Small intestine (tissue), 7 donors: ENCODE measurements at regions not wholly inside any gene's neighbourhood (a gene's known extent, or its start where the extent isn't known, plus 50 kb on each side); places are given as distances from the start of the nearest gene placed in this dataset.

Experiments
- DNase-seq, 2 donors: peaks; one replicate each; pipeline versions ENCODE4 v3.0.0 to v3.0.0-alpha.2; 2013
- FAIRE-seq: peaks from 2 replicates; lab custom pipeline; 2012; peaks lifted over from hg19 to GRCh38; lab: Jason Lieb, UNC
- H3K27ac ChIP-seq, 3 donors: one replicate each; pipeline ENCODE4 v1.5.1; 2013; ENCODE audit warnings: low read length in 2 of 3, mild to moderate bottlenecking in 2 of 3, control low read depth in 1 of 3, inconsistent platforms in 1 of 3, low read depth in 1 of 3, moderate library complexity in 1 of 3
- H3K27me3 ChIP-seq, 3 donors: one replicate each; pipeline ENCODE4 v1.6.1; 2013; ENCODE audit warnings: low read length in 3 of 3, inconsistent platforms in 1 of 3; ENCODE audit not compliant: control insufficient read depth in 3 of 3, insufficient read depth in 3 of 3
- H3K36me3 ChIP-seq, 3 donors: one replicate each; pipeline ENCODE4 v1.6.1; 2013; ENCODE audit warnings: low read length in 3 of 3, inconsistent platforms in 1 of 3, low read depth in 1 of 3, mild to moderate bottlenecking in 1 of 3, moderate library complexity in 1 of 3; ENCODE audit not compliant: control insufficient read depth in 3 of 3, insufficient read depth in 2 of 3
- H3K4me1 ChIP-seq, 3 donors: one replicate each; pipeline ENCODE4 v1.6.1; 2013; ENCODE audit warnings: low read length in 2 of 3, inconsistent platforms in 1 of 3, low read depth in 1 of 3, mild to moderate bottlenecking in 1 of 3, moderate library complexity in 1 of 3; ENCODE audit not compliant: control insufficient read depth in 3 of 3, insufficient read depth in 2 of 3
- H3K4me3 ChIP-seq, 3 donors: one replicate each; pipeline ENCODE4 v1.5.1; 2013; ENCODE audit warnings: low read length in 3 of 3, control low read depth in 1 of 3, inconsistent platforms in 1 of 3, low read depth in 1 of 3, mild to moderate bottlenecking in 1 of 3, moderate library complexity in 1 of 3
- H3K9me3 ChIP-seq, 2 donors: one replicate each; pipeline ENCODE4 v1.6.1; 2013; ENCODE audit warnings: low read depth in 1 of 2, low read length in 1 of 2; ENCODE audit not compliant: control insufficient read depth in 2 of 2, insufficient read depth in 1 of 2
- WGBS, 3 donors: extraction: QIAGEN DNeasy Blood & Tissue Kit; methylation state at CpG; one replicate each; pipeline ENCODE4 v1.1.7; 2013; 5-methylcytosine and 5-hydroxymethylcytosine counted together
- donor health status: healthy with polysubstance abuse.
- donor health status: control.
- donor health status: control.
- donor health status: Bipolar disorder and iron deficiency.
- donor health status: healthy.

DNA sequence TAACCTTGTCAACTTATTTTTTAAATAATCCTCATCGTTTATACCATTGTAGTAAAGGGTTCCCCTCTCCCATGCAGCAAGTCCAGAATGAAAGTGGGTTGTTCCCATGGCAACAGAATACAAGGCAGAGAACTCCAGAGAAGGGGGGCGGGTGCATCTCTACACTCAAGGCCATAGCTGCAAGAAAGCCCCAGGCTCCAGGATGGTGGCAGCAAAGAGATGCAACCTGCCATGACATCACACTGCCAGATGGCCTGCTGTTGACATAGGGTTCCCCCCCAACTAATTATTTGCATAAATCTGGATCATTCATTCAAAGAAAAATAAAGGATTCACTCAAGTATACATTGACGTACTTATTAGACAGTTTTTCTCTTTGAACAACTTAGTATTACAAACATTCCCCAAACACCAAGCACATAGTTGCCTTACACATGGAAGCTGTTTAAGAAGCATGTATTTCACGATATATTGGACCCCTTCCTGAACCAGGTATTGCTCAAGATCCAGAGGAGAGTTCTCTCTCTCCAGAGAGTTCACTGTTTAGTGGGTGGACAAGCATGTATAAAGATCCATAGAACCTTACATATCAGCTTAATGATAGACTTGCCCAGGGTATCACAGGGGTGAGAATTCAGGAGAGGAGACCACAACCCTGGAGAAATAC is 87.4 kb upstream of the KLF7 start:
- Histone ChIP-seq H3K27ac (no peak overlapping the region), H3K9me3 (no peaks in the 10 kb centered on the region), H3K36me3 (no peaks in the 10 kb centered on the region), H3K4me3 (no peak overlapping the region), H3K4me1 (peaks cover 0 to 5% (median 0%) of the 10 kb centered on the region in 3 donors), H3K27me3 (peaks cover 0 to 21% (median 0%) of the 10 kb centered on the region in 3 donors)
- DNase-seq, result no peak
- WGBS, 3 donors, result 68 to 77% (median 76%) methylated on average over 4 of the region's 4 CpGs
- no peak for FAIRE-seq

DNA sequence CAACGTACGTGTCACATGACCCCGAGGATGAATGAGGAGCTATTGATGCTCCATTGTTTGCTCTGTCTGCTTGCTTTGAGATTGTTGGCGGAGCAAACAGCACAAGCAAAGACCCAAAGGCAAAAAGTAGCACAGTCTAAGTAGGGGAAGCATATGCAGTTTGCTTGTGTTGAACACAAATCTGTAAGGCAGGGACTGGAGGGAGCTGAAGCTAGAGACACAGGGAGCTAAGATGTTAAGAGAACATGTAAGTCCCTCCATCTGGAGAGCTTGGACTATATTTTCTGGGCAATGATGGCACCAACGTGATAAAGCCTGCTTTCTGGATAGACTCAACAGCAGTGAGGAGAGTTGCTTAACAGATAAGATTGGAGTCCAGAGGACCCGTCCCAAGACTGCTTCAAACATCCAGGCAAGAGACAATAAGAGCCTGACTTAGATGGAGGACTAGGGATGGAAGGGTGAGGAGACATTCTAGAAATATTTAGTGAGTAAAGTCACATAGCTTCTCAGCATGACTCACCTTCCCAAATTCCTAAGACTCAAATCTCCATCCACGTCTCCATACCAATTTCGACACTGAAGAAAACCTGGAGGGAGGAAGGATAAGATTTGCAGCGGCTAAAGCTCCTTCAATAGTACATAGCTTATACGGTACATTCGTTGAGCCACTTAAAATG is 88.1 kb upstream of the KLF7 start:
- no peak for DNase-seq
- 62 to 74% (median 63%) methylated on average over 11 of the region's 11 CpGs for WGBS, 3 donors
- Histone ChIP-seq H3K36me3 (no peaks in the 10 kb centered on the region), H3K27ac (no peak overlapping the region), H3K4me3 (no peak overlapping the region), H3K4me1 (peaks cover 0 to 5% (median 0%) of the 10 kb centered on the region in 3 donors), H3K27me3 (peaks cover 0 to 23% (median 0%) of the 10 kb centered on the region in 3 donors), H3K9me3 (no peaks in the 10 kb centered on the region)
- no peak for FAIRE-seq

DNA sequence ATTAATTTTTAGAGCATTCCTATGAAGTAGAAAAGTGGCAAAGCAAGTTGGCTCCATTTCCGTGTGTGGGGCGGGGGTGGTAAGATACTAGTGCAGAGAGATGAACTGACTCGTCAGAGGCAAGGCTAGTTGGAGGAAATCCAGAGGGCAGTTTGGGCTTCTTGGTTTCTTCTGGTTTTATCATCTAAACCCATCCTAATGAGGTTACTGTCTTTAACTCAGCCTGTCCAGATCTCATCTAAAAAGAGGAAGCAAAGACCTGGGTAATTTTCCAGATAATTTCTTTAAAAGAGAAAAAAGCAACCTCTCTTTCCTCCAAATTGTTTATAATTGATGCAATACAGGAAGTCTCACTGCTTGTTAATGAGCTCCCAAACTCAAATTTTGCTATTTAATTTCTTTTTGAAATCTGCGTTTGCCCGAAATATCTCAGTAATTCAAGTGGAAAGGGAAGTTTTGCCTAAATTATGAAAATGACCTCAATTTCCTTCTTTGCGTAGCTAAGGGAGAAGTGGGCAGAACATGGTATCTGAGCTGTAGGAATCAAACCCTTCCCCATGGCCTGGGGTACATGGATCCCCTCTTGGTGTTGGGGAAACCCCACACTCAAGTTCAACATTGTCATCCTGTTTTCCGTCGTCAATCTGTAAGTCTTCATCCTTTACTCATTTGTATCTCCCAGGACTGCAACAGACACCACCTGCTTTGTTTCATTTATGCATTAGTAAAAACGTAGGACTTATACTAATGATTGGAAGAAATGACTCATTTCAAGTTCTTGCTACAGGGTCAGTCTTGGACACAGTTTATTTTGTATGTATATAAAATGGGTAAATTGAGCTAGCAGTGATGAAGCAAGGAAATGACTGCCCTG is 89.1 kb upstream of the KLF7 start:
- FAIRE-seq (no peak), DNase-seq (no peak)
- Histone ChIP-seq H3K4me1 (peaks cover 0 to 5% (median 0%) of the 10 kb centered on the region in 3 donors), H3K27me3 (peaks cover 0 to 23% (median 0%) of the 10 kb centered on the region in 3 donors), H3K36me3 (no peaks in the 10 kb centered on the region), H3K27ac (peak overlapping the region in 1 of 3 donors; percentile 77), H3K4me3 (no peak overlapping the region), H3K9me3 (no peaks in the 10 kb centered on the region)
- 43 to 66% (median 60%) methylated on average over 9 of the region's 9 CpGs for WGBS, 3 donors

DNA sequence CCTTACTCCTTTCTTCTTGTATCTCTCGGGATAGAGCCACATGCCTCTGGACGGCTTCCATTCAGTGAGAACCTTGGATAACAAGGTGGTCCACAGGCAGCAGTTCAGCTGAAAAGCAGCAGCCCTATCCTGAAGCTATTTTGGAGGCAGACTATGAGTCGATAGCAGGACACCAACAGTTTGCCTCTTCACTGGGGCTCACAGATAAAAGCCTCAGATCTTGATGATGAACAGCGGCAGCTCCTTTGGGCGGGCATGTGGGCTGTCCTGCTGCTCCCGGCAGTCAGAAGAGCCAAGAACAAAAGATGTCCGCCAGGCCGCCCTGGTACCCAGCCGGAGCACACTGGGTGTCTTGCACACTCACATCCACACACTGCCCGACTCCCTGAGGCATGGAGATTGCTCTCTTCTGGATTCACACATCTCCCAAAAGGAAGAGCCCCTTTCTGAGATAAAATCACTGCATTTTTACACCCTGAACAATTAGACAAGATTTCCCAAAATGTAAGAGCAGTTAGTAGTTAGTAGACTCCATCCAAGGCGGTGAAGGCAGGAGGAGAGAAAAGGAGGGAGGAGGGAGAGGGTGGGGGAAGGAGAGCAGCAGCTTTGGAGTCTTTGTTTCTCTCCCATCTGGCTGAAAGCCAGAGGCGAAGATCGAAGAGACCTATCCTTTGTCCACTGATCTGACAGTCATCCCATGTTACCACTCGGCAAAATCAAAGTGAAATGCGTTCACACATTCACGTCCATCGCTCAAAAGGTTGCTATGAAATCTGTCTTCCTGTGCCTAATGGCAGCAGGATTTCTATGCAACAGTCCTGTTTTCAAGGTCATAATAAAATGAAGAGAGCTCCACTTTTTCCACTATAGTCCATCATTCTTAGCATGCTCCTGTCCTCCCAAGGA is 90.1 kb upstream of the KLF7 start:
- H3K4me1 ChIP-seq, result peaks cover 0 to 5% (median 0%) of the 10 kb centered on the region in 3 donors
- no peak overlapping the region for H3K4me3 ChIP-seq
- no peaks in the 10 kb centered on the region for H3K9me3 ChIP-seq
- H3K27me3 ChIP-seq, result peaks cover 0 to 23% (median 0%) of the 10 kb centered on the region in 3 donors
- no peak for FAIRE-seq
- 87 to 89% (median 87%) methylated on average over 17 of the region's 17 CpGs for WGBS, 3 donors
- H3K36me3 ChIP-seq, result no peaks in the 10 kb centered on the region
- H3K27ac ChIP-seq, result peak overlapping the region in 1 of 3 donors; percentile 24
- no peak for DNase-seq

DNA sequence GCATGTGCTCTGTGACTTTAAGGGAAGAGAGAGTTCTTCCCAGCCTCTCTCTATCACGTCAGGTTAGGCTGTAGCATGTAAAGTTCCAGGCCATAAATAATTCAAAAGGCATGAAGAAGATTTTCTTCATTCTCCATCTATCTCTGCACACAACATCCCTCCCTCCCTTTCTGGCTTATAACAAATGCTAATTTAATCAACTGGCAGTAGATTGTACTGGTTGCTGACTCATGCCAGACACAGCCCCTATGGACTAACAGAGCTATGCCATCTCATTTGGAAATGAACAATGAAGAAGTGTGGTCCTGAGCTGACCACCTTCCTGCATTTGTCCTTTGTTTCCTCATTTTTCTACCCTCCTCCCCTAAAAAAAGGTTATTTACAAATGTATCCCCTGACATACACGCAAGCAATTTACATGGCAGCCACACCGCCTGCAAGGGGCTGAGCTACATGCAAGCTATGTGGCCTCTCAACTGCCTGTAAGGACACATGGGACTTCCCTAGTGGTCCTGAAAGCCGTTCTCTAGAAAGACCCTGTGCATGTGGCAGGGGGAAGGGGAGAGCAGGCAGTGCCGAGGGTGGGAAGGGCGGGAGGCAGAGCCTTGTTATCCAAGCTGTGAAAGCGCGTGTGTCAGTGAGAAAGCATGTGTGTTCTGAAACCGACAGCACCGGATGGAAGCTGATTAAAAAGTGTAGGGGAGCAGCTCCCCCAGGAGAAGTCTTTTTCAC is 90.9 kb upstream of the KLF7 start:
- Histone ChIP-seq H3K27me3 (peaks cover 0 to 23% (median 0%) of the 10 kb centered on the region in 3 donors), H3K4me1 (peaks cover 0 to 5% (median 0%) of the 10 kb centered on the region in 3 donors), H3K4me3 (no peak overlapping the region), H3K36me3 (no peaks in the 10 kb centered on the region), H3K27ac (peak overlapping the region in 1 of 3 donors; percentile 49), H3K9me3 (no peaks in the 10 kb centered on the region)
- no peak for DNase-seq
- no peak for FAIRE-seq
- whole genome bisulfite sequencing, 3 donors, result 62 to 75% (median 62%) methylated on average over 10 of the region's 10 CpGs

DNA sequence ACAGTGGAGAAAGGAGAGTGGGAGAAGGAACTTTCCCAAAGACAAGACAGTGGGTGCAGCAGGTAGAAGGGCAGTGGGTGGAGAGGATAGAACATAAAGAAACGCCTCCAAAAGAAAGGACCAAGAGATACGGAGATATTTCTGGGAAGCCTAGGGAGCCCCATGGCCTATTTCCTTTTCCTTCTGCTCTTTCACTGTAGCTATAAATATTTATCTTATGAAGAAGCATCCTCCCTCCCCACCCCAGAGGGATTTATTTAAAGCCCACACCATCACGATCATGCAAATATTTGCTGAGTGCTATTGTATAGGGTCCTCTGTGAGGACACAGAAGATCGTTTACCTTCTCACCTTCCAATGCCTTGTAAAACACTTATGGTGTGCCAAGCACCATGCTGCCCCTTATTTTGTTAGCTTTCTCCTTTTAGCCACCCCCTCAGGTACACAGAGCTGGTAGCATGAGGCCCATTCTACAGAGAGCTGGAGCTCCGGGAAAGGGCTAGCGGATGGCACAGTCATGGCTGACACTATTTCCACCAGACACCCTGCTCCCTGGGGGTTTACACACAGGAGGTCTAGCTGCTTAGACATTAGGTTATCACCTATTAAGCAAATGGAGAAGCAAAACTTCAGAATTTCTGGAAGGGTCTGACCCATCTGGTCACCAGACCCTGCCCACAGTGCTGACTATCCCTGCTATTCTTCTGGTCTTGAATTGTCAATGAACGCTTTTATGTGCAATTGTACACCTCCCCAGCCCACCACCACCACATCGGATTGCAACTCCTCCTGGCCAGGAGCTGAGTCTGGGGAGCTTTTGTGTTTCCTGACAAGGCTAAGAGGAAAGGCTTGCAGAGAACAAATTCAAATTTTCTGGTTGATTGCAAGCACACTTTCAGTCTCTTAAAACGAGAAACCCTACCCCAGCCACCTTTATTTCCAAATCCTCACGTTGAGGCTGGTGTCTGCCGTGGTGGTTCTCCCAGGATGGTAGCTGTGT is 91.8 kb upstream of the KLF7 start:
- FAIRE-seq (no peak), DNase-seq (no peak)
- Histone ChIP-seq H3K27me3 (peaks cover 0 to 23% (median 0%) of the 10 kb centered on the region in 3 donors), H3K4me1 (peaks cover 0 to 5% (median 0%) of the 10 kb centered on the region in 3 donors), H3K27ac (peak overlapping the region in 1 of 3 donors; percentile 52), H3K36me3 (no peaks in the 10 kb centered on the region), H3K9me3 (no peaks in the 10 kb centered on the region), H3K4me3 (no peak overlapping the region)
- WGBS, 3 donors, result 64 to 78% (median 77%) methylated on average over 11 of the region's 11 CpGs
